Heart left ventricle (tissue), 13 donors: ENCODE measurements at regions not wholly inside any gene's neighbourhood (a gene's known extent, or its start where the extent isn't known, plus 50 kb on each side); places are given as distances from the start of the nearest gene placed in this dataset.

Source experiments
- POLR2A ChIP-seq, 2 donors: fragments of 450-650 bp; IDR thresholded peaks; one replicate each; pipeline ENCODE4 v1.6.1; 2017; ENCODE audit warnings: antibody characterized with exemption in 2 of 2, mild to moderate bottlenecking in 2 of 2, moderate library complexity in 2 of 2
- TF ChIP-seq, protein P1 (sequence below), 12 donors: fragments of 200-600 bp; sonication (generic) in 4 of 12; IDR thresholded peaks; one replicate each; pipeline versions ENCODE4 v1.5.0 to v1.8.0; 2018 to 2022; ENCODE audit warnings: antibody characterized with exemption in 12 of 12, mild to moderate bottlenecking in 5 of 12
- donor health status: ischemic (EF 13 %, LVEDD 7.1; RV severe dilation, severe dysfunction).
- donor health status: DM: no; HTN: yes; CAD: no.
- donor health status: DM: no; HTN: no; CAD: no.
- donor health status: ischemic (EF 25% LVEDD 6.9; RV normal size, moderate dysfunction).
- donor health status: ischemic (EF 25% LVEDD 5.7; RV mildly dilated, moderate dysfunction).
- donor health status: ischemic (EF 35%, LVEDD 5.7; RV mildly dilated, moderate dysfunction).
- donor health status: nonischemic (EF 11% LVEDD 7.7; RV severe dilation, severe dysfunction).
- donor health status: DM: yes; HTN: yes; CAD: no.
- donor health status: PGD.
- donor health status: ischemic (EF 29% LVEDD 5.4; RV normal size, mild dysfunction).
- donor health status: nonischemic (EF 23%, LVEDD 6.1; RV moderate dilation, normal function).

DNA sequence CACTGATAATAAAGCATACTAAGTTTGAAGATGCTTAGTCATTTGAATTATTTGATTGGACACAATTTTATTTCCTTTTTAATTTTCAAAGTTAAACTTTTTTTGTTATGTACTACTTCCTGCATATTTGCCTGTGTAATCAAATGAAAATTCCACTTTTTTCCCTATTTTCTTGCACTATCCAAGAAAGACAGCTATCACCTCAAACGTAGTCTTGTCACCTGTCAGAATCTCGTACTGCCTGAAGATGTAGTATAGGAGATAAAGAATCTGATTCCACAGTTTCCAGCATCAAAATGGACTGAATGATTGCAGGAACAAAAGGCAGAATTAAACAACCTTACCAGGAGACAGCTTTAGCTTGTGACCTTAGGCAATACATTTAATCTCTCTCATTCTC lies 818.8 kb downstream of the MAT2B start:
- TF ChIP-seq POLR2A (IDR thresholded peaks at IDR 0.05): no peak
- TF ChIP-seq, protein P1, sequence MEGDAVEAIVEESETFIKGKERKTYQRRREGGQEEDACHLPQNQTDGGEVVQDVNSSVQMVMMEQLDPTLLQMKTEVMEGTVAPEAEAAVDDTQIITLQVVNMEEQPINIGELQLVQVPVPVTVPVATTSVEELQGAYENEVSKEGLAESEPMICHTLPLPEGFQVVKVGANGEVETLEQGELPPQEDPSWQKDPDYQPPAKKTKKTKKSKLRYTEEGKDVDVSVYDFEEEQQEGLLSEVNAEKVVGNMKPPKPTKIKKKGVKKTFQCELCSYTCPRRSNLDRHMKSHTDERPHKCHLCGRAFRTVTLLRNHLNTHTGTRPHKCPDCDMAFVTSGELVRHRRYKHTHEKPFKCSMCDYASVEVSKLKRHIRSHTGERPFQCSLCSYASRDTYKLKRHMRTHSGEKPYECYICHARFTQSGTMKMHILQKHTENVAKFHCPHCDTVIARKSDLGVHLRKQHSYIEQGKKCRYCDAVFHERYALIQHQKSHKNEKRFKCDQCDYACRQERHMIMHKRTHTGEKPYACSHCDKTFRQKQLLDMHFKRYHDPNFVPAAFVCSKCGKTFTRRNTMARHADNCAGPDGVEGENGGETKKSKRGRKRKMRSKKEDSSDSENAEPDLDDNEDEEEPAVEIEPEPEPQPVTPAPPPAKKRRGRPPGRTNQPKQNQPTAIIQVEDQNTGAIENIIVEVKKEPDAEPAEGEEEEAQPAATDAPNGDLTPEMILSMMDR (IDR thresholded peaks at IDR 0.05): no peak
